ENCODE measurements at regions not wholly inside any gene's neighbourhood (a gene's known extent, or its start where the extent isn't known, plus 50 kb on each side); places are given as distances from the start of the nearest gene placed in this dataset.

DNA sequence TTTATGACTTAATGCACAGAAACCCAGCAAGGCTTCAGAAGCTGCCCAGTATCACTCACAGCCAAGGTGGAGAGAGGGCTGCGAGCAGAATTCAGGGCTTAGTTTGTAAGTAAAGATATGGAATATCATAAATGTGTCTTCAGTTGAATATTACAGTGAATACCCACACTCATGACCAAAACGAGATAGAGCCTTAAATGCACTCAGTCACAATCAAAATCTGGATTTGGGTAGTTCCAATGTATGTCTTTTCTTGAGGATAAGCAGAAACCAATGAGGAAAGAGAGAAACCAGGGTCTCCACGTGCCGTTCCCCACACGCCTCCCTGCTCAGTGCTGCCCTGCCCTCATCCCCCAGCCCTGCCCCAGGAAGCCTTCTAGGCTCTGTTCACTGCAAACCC lies 94.9 kb downstream of the ZIC5 start:
- ChIA-PET CTCF (ENCODE audit: low intra/inter-chr PET ratio, low total read pairs) (no interaction called here), POLR2A (no interaction called here)

More for the DNA sequence above, 94.9 kb downstream of the ZIC5 start:
- Histone ChIP-seq H3K27me3 (ENCODE audit: control insufficient read depth in 1 of 2, insufficient read depth in 2 of 2, low read length in 2 of 2) (no peaks in the 10 kb centered on the region; a peak in 1 of 5 replicates), H3K9me3 (ENCODE audit: low read length) (no peaks in the 10 kb centered on the region), H3K9ac (ENCODE audit: insufficient read depth, low read depth, low read length) (no peak overlapping the region), H4K20me1 (ENCODE audit: insufficient read depth, low read length) (no peaks in the 10 kb centered on the region), H3K79me2 (ENCODE audit: insufficient read depth, low read length) (no peaks in the 10 kb centered on the region), H2AFZ (ENCODE audit: low read length) (no peak overlapping the region), H3K27ac (ENCODE audit: extremely low read length, insufficient read depth, low read length) (no peak overlapping the region), H3K4me2 (ENCODE audit: low read depth, low read length) (no peak overlapping the region), H3K36me3 (replicated peaks in 1 of 2; ENCODE audit: control insufficient read depth in 1 of 2, insufficient read depth in 2 of 2, low read length in 2 of 2) (no peaks in the 10 kb centered on the region), H3K4me3 (replicated peaks in 1 of 3; ENCODE audit: insufficient read depth in 1 of 3, low read depth in 2 of 3, low read length in 3 of 3) (no peak overlapping the region), H3K4me1 (ENCODE audit: insufficient read depth, low read length) (no peaks in the 10 kb centered on the region)
- WGBS (ENCODE audit: low lambda C conversion rate): 81% methylated on average over 5 of the region's 5 CpGs
- ATAC-seq (no peak), DNase-seq (ENCODE audit: low spot score) (no peak), FAIRE-seq (no peak)
- no TSS peak for BruUV-seq (replicated peaks)
- in situ Hi-C loops (cut with HindIII; ENCODE audit: extremely low pct_ligation_motif_present, low pct_unique_long_range_greater_than_20kb) (no loop called here), intact Hi-C loops (cut with micrococcal nuclease; ENCODE audit: unreplicated experiment) (no loop called here)
- TF ChIP-seq PHF20 (CRISPR knock-in tag; IDR thresholded peaks at IDR 0.05) (no peak), ZBTB38 (CRISPR knock-in tag; IDR thresholded peaks at IDR 0.05) (no peak), ZBTB44 (CRISPR knock-in tag; IDR thresholded peaks at IDR 0.05) (no peak), HDAC2 (CRISPR knock-in tag; IDR thresholded peaks at IDR 0.05) (no peak), ZNF816 (CRISPR knock-in tag; IDR thresholded peaks at IDR 0.05; ENCODE audit: borderline replicate concordance) (no peak), RAD21 (CRISPR knock-in tag; IDR thresholded peaks at IDR 0.05) (no peak), RFXANK (CRISPR knock-in tag; IDR thresholded peaks at IDR 0.05) (no peak), ZNF24 (IDR thresholded peaks at IDR 0.05) (no peak), TAF1 (CRISPR knock-in tag; IDR thresholded peaks at IDR 0.05) (no peak), RNF2 (conservative IDR thresholded peaks at IDR 0.05; ENCODE audit: low read depth) (no peak), HIC2 (CRISPR knock-in tag; IDR thresholded peaks at IDR 0.05; ENCODE audit: low read depth) (no peak)
- TF ChIP-seq, protein P1, sequence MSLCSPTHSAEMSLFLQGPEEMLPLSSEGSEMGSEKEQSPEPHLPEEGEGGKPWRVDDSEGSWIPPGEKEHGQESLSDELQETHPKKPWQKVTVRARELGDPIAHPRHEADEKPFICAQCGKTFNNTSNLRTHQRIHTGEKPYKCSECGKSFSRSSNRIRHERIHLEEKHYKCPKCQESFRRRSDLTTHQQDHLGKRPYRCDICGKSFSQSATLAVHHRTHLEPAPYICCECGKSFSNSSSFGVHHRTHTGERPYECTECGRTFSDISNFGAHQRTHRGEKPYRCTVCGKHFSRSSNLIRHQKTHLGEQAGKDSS (CRISPR knock-in tag; IDR thresholded peaks at IDR 0.05; ENCODE audit: borderline replicate concordance, low read depth): no peak
